Upper lobe of right lung (tissue), 1 donor: ENCODE measurements at regions not wholly inside any gene's neighbourhood (a gene's known extent, or its start where the extent isn't known, plus 50 kb on each side); places are given as distances from the start of the nearest gene placed in this dataset.

ENCODE experiments used
- ATAC-seq: fragments of 200-7000 bp; cut with Tn5 transposase; one replicate; pipeline ENCODE4 v1.9.1; 2020; ENCODE audit warnings: mild to moderate bottlenecking, moderate library complexity
- DNase-seq: peaks from one replicate; pipeline ENCODE4 v3.0.0-alpha.2; 2020
- H3K27ac ChIP-seq: fragments of 200-600 bp; one replicate; pipeline ENCODE4 v1.8.0; 2022
- H3K27me3 ChIP-seq: fragments of 200-600 bp; one replicate; pipeline ENCODE4 v1.8.0; 2022; ENCODE audit warnings: mild to moderate bottlenecking
- H3K36me3 ChIP-seq: fragments of 200-600 bp; one replicate; pipeline ENCODE4 v1.8.0; 2022
- H3K4me1 ChIP-seq: fragments of 200-600 bp; one replicate; pipeline ENCODE4 v1.8.0; 2022
- H3K4me3 ChIP-seq: fragments of 200-600 bp; one replicate; pipeline ENCODE4 v1.8.0; 2022; ENCODE audit warnings: mild to moderate bottlenecking
- H3K9me3 ChIP-seq: fragments of 200-600 bp; one replicate; pipeline ENCODE4 v1.8.0; 2022
- CTCF ChIP-seq: fragments of 200-600 bp; IDR thresholded peaks from one replicate; pipeline ENCODE4 v1.8.0; 2022; ENCODE audit warnings: antibody characterized with exemption
- intact Hi-C: fragments of 100-400 bp; cut with DNase I; formaldehyde crosslinking; loops from one replicate; pipeline ENCODE4 v1.11.0; 2022
- donor health status: DM: no; HTN: yes; CAD: no; lungs with severe emphysema.

- Histone ChIP-seq H3K27ac (no peak overlapping the region), H3K4me3 (no peak overlapping the region), H3K36me3 (no peaks in the 10 kb centered on the region), H3K27me3 (no peaks in the 10 kb centered on the region), H3K9me3 (no peaks in the 10 kb centered on the region), H3K4me1 (no peaks in the 10 kb centered on the region)
- intact Hi-C loops = no loop called here
- DNase-seq (no peak), ATAC-seq (no peak)
- no peak for TF ChIP-seq CTCF
Measured at GRCh38 chr7:156494960-156495359, 145.6 kb upstream of the RNF32 start.

GRCh38 chr7:156493942-156494341 is 146.6 kb upstream of the RNF32 start:
- H3K27ac ChIP-seq = no peak overlapping the region
- TF ChIP-seq CTCF = no peak
- intact Hi-C loops = no loop called here
- H3K4me3 ChIP-seq = no peak overlapping the region
- H3K4me1 ChIP-seq = no peaks in the 10 kb centered on the region
- no peaks in the 10 kb centered on the region for H3K27me3 ChIP-seq
- no peak for ATAC-seq
- H3K9me3 ChIP-seq = no peaks in the 10 kb centered on the region
- H3K36me3 ChIP-seq = no peaks in the 10 kb centered on the region
- DNase-seq = no peak

GRCh38 chr7:156492170-156492569 is 148.4 kb upstream of the RNF32 start:
- Histone ChIP-seq H3K9me3 (no peaks in the 10 kb centered on the region), H3K27me3 (no peaks in the 10 kb centered on the region), H3K27ac (no peak overlapping the region), H3K4me1 (no peaks in the 10 kb centered on the region), H3K4me3 (no peak overlapping the region), H3K36me3 (no peaks in the 10 kb centered on the region)
- intact Hi-C loops = no loop called here
- no peak for TF ChIP-seq CTCF
- ATAC-seq = peak; percentile 15
- DNase-seq = no peak

- TF ChIP-seq CTCF = no peak
- Histone ChIP-seq H3K9me3 (no peaks in the 10 kb centered on the region), H3K4me3 (no peak overlapping the region), H3K27me3 (no peaks in the 10 kb centered on the region), H3K36me3 (no peaks in the 10 kb centered on the region), H3K4me1 (no peaks in the 10 kb centered on the region), H3K27ac (no peak overlapping the region)
- intact Hi-C loops = no loop called here
- DNase-seq = no peak
- no peak for ATAC-seq
Measured at GRCh38 chr7:156491435-156491834, 149.1 kb upstream of the RNF32 start.

GRCh38 chr7:156490021-156490800 is 150.4 kb upstream of the RNF32 start:
- H3K4me3 ChIP-seq = no peak overlapping the region
- no peak for ATAC-seq
- intact Hi-C loops = no loop called here
- TF ChIP-seq CTCF = no peak
- no peak overlapping the region for H3K27ac ChIP-seq
- H3K9me3 ChIP-seq = no peaks in the 10 kb centered on the region
- H3K27me3 ChIP-seq = no peaks in the 10 kb centered on the region
- no peaks in the 10 kb centered on the region for H3K36me3 ChIP-seq
- H3K4me1 ChIP-seq = no peaks in the 10 kb centered on the region
- DNase-seq = no peak
